ENCODE measurements at regions not wholly inside any gene's neighbourhood (a gene's known extent, or its start where the extent isn't known, plus 50 kb on each side); places are given as distances from the start of the nearest gene placed in this dataset.
"Not testable (repeated sequence)": the region's sequence is repeated elsewhere in the genome, so short reads cannot be mapped to it uniquely, and the experiment has no call there.

- peak; percentile 46 for DNase-seq
Measured at GRCh38 chr13:76708138-76708688, 178.0 kb downstream of the KCTD12 start.

- no peak for DNase-seq
Measured at GRCh38 chr13:76707360-76707759, 178.8 kb downstream of the KCTD12 start.

DNA sequence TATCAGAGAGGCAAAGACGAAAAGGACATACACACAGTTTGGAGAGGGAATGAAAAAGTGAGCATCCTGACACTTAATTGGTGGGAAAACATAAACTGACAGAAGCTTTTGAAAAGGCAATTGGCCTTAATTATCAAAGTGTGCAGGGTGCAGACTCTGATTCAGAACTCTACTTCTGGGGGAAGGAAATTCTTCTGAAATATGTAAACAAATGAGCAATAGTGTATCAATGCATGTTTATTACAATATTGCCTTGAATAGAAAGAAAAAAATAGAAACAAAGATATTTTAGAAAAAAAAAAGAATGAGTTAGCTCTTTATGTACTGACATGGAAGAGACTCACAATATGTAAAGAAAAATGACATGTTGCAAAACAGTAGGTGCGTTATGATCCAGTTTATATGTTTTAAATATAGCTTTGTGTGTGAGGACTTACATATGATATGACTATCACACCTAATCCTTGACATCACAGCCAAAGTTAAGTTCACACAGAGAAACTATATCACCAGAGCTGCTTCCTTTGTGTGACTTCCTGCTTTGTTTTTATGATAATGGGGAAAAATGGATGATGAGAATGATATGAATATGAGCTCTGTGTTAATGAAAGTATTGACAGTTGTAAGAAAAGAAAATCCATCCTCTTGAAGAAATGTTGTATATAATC is 182.4 kb downstream of the KCTD12 start:
- DNase-seq: no peak

- no peak for DNase-seq
Measured at GRCh38 chr13:76703216-76703615, 183.0 kb downstream of the KCTD12 start.

DNA sequence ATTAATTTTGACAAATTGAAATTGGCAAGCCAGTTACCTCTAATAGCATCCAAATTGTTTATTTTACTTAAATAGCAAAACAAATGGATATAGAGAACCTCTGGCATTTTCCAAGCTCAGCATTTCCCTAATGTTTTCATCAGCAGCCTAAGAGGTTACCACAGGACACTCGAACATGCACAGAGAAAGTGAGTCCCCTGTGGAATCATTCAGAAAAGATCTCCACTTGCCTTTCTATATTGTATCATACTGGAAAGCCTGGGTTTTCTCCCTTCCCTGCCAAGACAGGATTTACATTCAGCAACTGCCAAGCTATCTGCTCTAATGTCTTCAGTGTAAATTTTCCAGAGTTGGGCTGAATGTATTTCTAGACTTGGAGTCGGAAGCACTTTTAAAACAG is 188.9 kb downstream of the KCTD12 start:
- no peak for DNase-seq

GRCh38 chr13:76696370-76696769 is 189.8 kb downstream of the KCTD12 start:
- no peak for DNase-seq

DNA sequence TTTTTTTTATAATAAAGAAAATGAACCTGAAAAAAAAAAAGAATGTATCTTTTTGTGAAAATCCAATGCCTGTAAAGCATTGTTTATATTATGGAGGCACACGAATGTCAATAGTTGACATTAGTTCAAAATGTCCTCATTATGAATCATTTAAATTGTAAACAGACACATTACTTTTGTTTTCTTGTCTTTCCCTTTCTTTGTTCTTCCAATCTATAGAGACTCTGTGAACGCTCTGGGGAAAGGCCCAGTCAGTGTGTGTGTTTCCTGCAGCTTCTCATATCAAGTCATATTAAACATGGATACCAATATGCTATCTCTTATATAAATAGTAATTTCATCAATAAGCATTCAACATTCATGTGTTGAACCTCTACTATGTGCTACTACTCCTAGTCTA is 193.1 kb downstream of the KCTD12 start:
- no peak for DNase-seq

- peak; percentile 29 for DNase-seq
Measured at GRCh38 chr13:76692346-76692745, 193.9 kb downstream of the KCTD12 start.

- no peak for DNase-seq
Measured at GRCh38 chr13:76690611-76691010, 195.6 kb downstream of the KCTD12 start.

GRCh38 chr13:76687467-76687866 is 198.7 kb downstream of the KCTD12 start:
- no peak for DNase-seq

GRCh38 chr13:76685938-76686337 is 200.3 kb downstream of the KCTD12 start:
- DNase-seq: no peak

GRCh38 chr13:76684336-76684735 is 201.9 kb downstream of the KCTD12 start:
- DNase-seq: no peak

DNA sequence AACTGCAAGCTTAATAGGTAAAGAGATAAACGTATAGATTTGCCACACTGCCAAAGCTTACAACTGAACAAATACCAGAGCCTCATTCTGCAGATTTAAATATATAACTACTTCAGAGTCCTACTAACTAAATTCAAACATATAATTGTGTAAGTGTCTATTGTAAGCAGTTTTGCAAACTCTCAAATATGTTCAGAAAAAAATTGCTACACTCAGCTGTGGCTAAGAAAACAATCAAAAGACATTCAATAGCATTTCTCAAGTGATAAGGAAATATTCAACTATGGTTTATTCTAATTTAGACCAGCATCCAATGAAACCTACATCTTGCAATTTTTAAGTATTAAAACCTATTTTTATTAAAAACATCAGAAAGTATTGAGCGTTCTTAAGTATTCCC is 202.4 kb downstream of the KCTD12 start:
- DNase-seq: no peak

DNA sequence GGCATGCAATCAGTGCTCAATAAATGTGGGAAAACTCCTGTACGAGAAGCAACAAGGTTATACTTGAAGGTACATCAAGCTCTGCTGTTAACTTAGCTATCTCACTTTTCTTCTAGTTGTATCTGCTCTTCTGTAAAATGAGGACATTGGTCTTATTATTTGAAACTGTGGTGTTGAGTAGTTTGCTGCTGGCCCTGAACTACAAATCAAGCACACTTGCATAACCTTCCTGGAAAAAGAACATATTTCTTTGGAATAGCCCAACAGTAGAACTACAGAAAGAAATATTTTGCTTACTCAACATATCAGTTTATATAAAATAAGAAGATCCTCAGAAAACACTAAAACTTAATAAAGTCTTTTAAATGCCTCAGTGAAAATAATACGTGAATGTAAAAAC is 203.0 kb downstream of the KCTD12 start:
- DNase-seq: no peak

DNA sequence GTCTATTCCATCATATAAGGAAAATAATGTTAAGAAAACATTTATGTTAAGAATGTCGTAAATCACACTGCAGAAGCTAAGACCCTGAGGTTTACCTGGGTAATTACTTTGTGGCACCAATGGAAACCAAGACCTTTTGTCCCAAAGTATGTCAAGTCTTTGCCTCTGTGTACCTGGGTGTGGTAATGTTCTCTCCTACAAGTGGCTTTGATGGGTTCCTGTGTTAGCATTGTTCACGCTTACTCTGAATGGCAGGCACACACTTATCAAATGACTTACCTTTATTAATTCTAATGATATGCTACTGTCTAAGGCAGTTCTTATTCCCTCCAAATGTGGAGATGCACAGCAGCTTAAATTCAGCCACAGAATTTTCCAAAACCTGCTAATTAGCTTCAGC is 206.1 kb downstream of the KCTD12 start:
- DNase-seq: no peak

- DNase-seq: no peak
Measured at GRCh38 chr13:76677043-76677442, 209.2 kb downstream of the KCTD12 start.

DNA sequence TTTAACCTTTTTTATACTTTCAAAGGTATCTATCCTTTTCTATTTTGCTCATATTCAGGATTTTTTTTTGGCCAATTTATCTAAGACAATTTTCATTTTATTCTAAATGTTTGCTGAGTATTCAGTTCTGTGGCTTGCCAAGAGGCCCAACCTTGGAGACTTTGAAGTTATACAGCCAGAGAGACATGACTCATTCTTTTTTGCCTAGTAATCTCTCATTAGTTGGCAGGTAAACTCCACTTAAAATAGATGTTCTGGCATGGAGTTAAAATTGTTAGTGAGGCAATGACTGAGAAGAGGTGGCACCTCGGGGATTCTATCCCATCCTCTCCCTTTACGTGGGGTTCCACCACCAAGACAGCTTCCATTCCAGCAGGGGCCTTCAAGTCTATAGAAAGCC is 213.8 kb downstream of the KCTD12 start:
- DNase-seq: no peak

DNA sequence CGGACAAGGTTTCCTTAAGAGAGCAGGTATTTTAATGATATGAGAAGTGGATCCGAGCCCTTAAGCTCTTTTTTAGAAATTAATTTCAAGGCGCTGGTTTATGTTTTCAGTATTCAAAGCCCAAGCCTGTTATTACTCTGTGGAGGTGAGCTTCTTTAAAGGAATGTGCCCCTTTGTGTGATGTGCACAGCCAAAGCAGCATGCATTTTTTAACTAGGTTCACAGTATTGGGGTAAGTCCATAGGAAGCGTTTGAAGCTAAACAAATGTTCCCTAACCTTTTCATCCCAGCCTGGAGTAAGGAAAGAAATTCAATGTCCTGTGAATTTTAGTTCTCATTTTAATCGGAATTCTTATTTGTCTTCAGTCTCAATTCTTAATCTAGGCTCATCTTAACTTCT is 217.5 kb downstream of the KCTD12 start:
- no peak for DNase-seq

DNA sequence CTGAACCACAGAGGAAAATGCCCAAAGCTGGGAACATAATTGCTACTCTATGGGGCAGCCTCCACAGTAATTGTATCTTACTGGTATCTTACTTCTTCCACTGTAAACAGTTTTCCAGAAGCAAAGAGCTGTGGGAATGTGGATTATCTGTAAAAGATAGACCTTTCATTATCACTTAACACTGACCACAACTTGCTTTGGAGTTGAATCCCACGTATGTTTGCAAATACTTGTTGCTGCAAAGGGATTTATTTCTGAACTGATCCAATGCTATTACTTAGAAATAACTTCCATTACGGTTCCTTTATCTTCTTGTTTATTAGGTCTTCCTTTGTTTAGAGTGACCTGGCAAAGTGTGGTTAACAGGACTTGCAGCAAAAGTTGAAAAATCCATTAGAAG is 218.1 kb downstream of the KCTD12 start:
- DNase-seq: no peak

DNA sequence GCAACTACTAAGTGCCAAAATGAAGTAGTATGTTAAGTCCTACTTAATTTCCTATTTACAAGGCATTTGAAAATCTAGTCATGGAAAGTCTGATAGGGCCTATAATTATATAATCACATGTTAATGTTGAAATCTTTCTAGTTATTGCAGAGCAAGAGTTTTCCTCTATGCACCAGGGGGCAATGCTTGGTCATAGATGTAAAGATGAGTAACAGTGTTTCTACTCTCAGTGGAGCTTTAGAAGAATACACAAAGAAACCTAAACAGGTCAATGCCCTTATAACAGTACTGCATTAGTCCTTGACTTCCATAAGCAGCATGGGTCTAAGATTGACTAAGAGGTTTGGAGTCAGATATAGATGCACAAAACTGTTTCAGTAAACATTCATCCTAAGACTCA is 218.7 kb downstream of the KCTD12 start:
- DNase-seq: peak; percentile 53

- no peak for DNase-seq
Measured at GRCh38 chr13:76663592-76664335, 222.4 kb downstream of the KCTD12 start.

- DNase-seq: not testable (repeated sequence)
Measured at GRCh38 chr13:76659074-76659473, 227.1 kb downstream of the KCTD12 start.

DNA sequence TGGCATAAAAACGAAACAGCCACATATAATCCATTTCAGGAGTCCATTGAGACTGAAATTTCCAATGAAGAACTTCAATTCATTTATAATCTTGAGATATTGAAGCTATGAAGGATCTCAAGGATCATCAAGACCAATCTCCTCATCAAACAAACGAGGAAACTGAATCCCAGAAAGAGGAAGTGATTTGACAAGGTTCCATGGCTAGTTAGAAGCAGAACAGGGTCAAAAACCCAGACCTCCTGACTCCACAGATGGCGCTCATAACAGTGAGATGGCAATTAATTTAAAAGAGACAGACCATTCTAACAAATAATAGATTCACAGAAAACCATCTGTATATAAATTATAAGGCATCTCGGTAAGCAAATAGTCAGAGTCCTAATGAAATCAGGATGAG is 229.7 kb downstream of the KCTD12 start:
- DNase-seq: no peak

GRCh38 chr13:76656056-76656455 is 230.1 kb downstream of the KCTD12 start:
- DNase-seq: no peak

GRCh38 chr13:76654263-76654662 is 231.9 kb downstream of the KCTD12 start:
- DNase-seq: no peak

Measured in NCI-H1694 treated with DMSO at 0.1 percent for 48 hours (cell line).